ENCODE measurements at regions not wholly inside any gene's neighbourhood (a gene's known extent, or its start where the extent isn't known, plus 50 kb on each side); places are given as distances from the start of the nearest gene placed in this dataset.

DNA sequence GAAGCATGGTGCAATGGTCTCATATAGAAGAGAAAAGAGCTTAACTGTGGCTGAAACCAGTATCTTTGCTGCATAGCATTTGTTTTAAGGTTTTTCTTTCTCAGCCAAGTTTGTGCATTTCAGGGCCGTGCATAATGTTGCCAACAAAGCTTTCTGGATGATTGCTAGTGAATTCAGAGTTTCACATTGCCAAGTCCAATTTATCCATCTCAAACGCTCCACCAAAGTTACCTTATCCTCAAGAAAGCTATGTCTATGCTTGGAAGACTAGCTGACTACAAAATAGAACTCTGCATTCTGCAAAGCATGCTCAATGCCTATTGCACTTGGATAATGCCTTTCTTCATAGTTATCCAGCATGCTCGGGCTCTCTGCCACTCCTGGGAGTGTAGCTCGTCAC lies 535.8 kb upstream of the SGCG start:
- TF ChIP-seq FOXP2 (optimal IDR thresholded peaks at IDR 0.05; ENCODE audit: borderline replicate concordance, extremely low read depth, extremely low read length, insufficient read depth) (no peak), POLR2AphosphoS5 (IDR thresholded peaks at IDR 0.05; ENCODE audit: low read depth, low read length) (no peak)
